WTC11 (cell line): ENCODE measurements at regions not wholly inside any gene's neighbourhood (a gene's known extent, or its start where the extent isn't known, plus 50 kb on each side); places are given as distances from the start of the nearest gene placed in this dataset.

Experiments
- AFF4 ChIP-seq: sonication (generic); formaldehyde crosslinking; IDR thresholded peaks from 2 replicates; pipeline ENCODE4 v1.8.1; 2023; ENCODE audit warnings: mild to moderate bottlenecking, missing genetic modification reagents, borderline replicate concordance
- ATF3 ChIP-seq: sonication (generic); formaldehyde crosslinking; conservative IDR thresholded peaks from 2 replicates; pipeline ENCODE4 v1.8.1; 2022; ENCODE audit warnings: mild to moderate bottlenecking, missing genetic modification reagents
- CREM ChIP-seq: sonication (generic); formaldehyde crosslinking; IDR thresholded peaks from 2 replicates; pipeline ENCODE4 v1.8.1; 2022; ENCODE audit warnings: mild to moderate bottlenecking, missing genetic modification reagents, moderate library complexity
- CTCF ChIP-seq: fragments of 200-600 bp; IDR thresholded peaks from 2 replicates; pipeline ENCODE4 v1.8.0; 2022; ENCODE audit warnings: antibody characterized with exemption
- IRF2 ChIP-seq: sonication (generic); formaldehyde crosslinking; IDR thresholded peaks from 2 replicates; pipeline ENCODE4 v1.8.0; 2022; ENCODE audit warnings: low read depth, missing genetic modification reagents, borderline replicate concordance
- PREB ChIP-seq: sonication (generic); formaldehyde crosslinking; IDR thresholded peaks from 2 replicates; pipeline ENCODE4 v1.8.1; 2022; ENCODE audit warnings: mild to moderate bottlenecking, missing genetic modification reagents, moderate library complexity, borderline replicate concordance
- STAT6 ChIP-seq: sonication (generic); formaldehyde crosslinking; conservative IDR thresholded peaks from 2 replicates; pipeline ENCODE4 v1.8.1; 2023; ENCODE audit warnings: mild to moderate bottlenecking, low read depth, missing genetic modification reagents, moderate library complexity
- ZBTB21 ChIP-seq: sonication (generic); formaldehyde crosslinking; IDR thresholded peaks from 2 replicates; pipeline ENCODE4 v1.8.1; 2023; ENCODE audit warnings: mild to moderate bottlenecking, missing genetic modification reagents, borderline replicate concordance
- TF ChIP-seq, protein P1 (sequence below): sonication (generic); formaldehyde crosslinking; IDR thresholded peaks from 2 replicates; pipeline ENCODE4 v1.8.0; 2022; ENCODE audit warnings: mild to moderate bottlenecking, missing genetic modification reagents
- TF ChIP-seq, protein P2 (sequence below): sonication (generic); formaldehyde crosslinking; IDR thresholded peaks from 2 replicates; pipeline ENCODE4 v1.8.1; 2023; ENCODE audit warnings: mild to moderate bottlenecking, missing genetic modification reagents, moderate library complexity

GRCh38 chr11:14584595-14584994 lies 59.0 kb upstream of the PDE3B start:
- TF ChIP-seq PREB (CRISPR knock-in tag) (no peak), AFF4 (CRISPR knock-in tag) (no peak), ATF3 (CRISPR knock-in tag) (no peak), STAT6 (CRISPR knock-in tag) (no peak), IRF2 (CRISPR knock-in tag) (no peak), ZBTB21 (no peak), CTCF (no peak), CREM (no peak)
- TF ChIP-seq, protein P1, sequence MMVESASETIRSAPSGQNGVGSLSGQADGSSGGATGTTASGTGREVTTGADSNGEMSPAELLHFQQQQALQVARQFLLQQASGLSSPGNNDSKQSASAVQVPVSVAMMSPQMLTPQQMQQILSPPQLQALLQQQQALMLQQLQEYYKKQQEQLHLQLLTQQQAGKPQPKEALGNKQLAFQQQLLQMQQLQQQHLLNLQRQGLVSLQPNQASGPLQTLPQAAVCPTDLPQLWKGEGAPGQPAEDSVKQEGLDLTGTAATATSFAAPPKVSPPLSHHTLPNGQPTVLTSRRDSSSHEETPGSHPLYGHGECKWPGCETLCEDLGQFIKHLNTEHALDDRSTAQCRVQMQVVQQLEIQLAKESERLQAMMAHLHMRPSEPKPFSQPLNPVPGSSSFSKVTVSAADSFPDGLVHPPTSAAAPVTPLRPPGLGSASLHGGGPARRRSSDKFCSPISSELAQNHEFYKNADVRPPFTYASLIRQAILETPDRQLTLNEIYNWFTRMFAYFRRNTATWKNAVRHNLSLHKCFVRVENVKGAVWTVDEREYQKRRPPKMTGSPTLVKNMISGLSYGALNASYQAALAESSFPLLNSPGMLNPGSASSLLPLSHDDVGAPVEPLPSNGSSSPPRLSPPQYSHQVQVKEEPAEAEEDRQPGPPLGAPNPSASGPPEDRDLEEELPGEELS (CRISPR knock-in tag): no peak
- TF ChIP-seq, protein P2, sequence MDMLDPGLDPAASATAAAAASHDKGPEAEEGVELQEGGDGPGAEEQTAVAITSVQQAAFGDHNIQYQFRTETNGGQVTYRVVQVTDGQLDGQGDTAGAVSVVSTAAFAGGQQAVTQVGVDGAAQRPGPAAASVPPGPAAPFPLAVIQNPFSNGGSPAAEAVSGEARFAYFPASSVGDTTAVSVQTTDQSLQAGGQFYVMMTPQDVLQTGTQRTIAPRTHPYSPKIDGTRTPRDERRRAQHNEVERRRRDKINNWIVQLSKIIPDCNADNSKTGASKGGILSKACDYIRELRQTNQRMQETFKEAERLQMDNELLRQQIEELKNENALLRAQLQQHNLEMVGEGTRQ (CRISPR knock-in tag): no peak
